D721Med (cell line): ENCODE measurements at regions not wholly inside any gene's neighbourhood (a gene's known extent, or its start where the extent isn't known, plus 50 kb on each side); places are given as distances from the start of the nearest gene placed in this dataset.
"Not testable (repeated sequence)": the region's sequence is repeated elsewhere in the genome, so short reads cannot be mapped to it uniquely, and the experiment has no call there.

ENCODE experiments used
- DNase-seq: peaks from one replicate; pipeline ENCODE4 v3.0.0; 2011; ENCODE audit warnings: low spot score; ENCODE audit not compliant: insufficient read length
- FAIRE-seq: peaks from 2 replicates; lab custom pipeline; 2011; peaks lifted over from hg19 to GRCh38; lab: Jason Lieb, UNC
- CTCF ChIP-seq: IDR thresholded peaks from 2 replicates; pipeline ENCODE4 v1.5.1; 2012; ENCODE audit warnings: mild to moderate bottlenecking, control low read depth; ENCODE audit not compliant: insufficient read depth; ENCODE audit errors: missing control alignments

- DNase-seq, FAIRE-seq: not testable (repeated sequence)
These were observed 235.9 kb downstream of the ZFY start for GRCh38 chrY:3171074-3171473.

- not testable (repeated sequence) for FAIRE-seq, DNase-seq
These were observed 259.9 kb downstream of the ZFY start for GRCh38 chrY:3195035-3195434.

- FAIRE-seq, DNase-seq: not testable (repeated sequence)
These were observed 267.1 kb downstream of the ZFY start for GRCh38 chrY:3202287-3202686.

- FAIRE-seq: not testable (repeated sequence)
These were observed 271.6 kb downstream of the ZFY start for GRCh38 chrY:3206733-3207132.

GRCh38 chrY:3213183-3213582 lies 278.0 kb downstream of the ZFY start:
- FAIRE-seq, DNase-seq: not testable (repeated sequence)

More at GRCh38 chrY:3206733-3207132, 271.6 kb downstream of the ZFY start:
- DNase-seq: not testable (repeated sequence)

- FAIRE-seq: not testable (repeated sequence)
These were observed 283.0 kb downstream of the ZFY start for GRCh38 chrY:3218134-3218533.

GRCh38 chrY:3218559-3218958 lies 283.4 kb downstream of the ZFY start:
- not testable (repeated sequence) for DNase-seq, FAIRE-seq

More at GRCh38 chrY:3218134-3218533, 283.0 kb downstream of the ZFY start:
- not testable (repeated sequence) for DNase-seq

GRCh38 chrY:3262911-3263310 lies 316.0 kb upstream of the TGIF2LY start:
- not testable (repeated sequence) for FAIRE-seq

GRCh38 chrY:3288063-3288462 lies 290.8 kb upstream of the TGIF2LY start:
- FAIRE-seq, DNase-seq: not testable (repeated sequence)

More at GRCh38 chrY:3262911-3263310, 316.0 kb upstream of the TGIF2LY start:
- DNase-seq: not testable (repeated sequence)

- DNase-seq: not testable (repeated sequence)
These were observed 281.6 kb upstream of the TGIF2LY start for GRCh38 chrY:3297235-3297634.

GRCh38 chrY:3319988-3320387 lies 258.9 kb upstream of the TGIF2LY start:
- not testable (repeated sequence) for FAIRE-seq, DNase-seq

More at GRCh38 chrY:3297235-3297634, 281.6 kb upstream of the TGIF2LY start:
- not testable (repeated sequence) for FAIRE-seq

GRCh38 chrY:3367535-3367934 lies 211.3 kb upstream of the TGIF2LY start:
- DNase-seq, FAIRE-seq: not testable (repeated sequence)

GRCh38 chrY:3368459-3368858 lies 210.4 kb upstream of the TGIF2LY start:
- not testable (repeated sequence) for DNase-seq, FAIRE-seq

GRCh38 chrY:3391508-3391907 lies 187.4 kb upstream of the TGIF2LY start:
- not testable (repeated sequence) for DNase-seq, FAIRE-seq

- FAIRE-seq, DNase-seq: not testable (repeated sequence)
These were observed 174.6 kb upstream of the TGIF2LY start for GRCh38 chrY:3404241-3404640.

GRCh38 chrY:3405585-3405984 lies 173.3 kb upstream of the TGIF2LY start:
- TF ChIP-seq CTCF: peak; percentile 38
- not testable (repeated sequence) for FAIRE-seq, DNase-seq

- DNase-seq, FAIRE-seq: not testable (repeated sequence)
These were observed 171.9 kb upstream of the TGIF2LY start for GRCh38 chrY:3406896-3407452.

GRCh38 chrY:3410322-3410892 lies 168.5 kb upstream of the TGIF2LY start:
- FAIRE-seq, DNase-seq: not testable (repeated sequence)
